HS-27A (cell line): ENCODE measurements at regions not wholly inside any gene's neighbourhood (a gene's known extent, or its start where the extent isn't known, plus 50 kb on each side); places are given as distances from the start of the nearest gene placed in this dataset.
"Not testable (repeated sequence)": the region's sequence is repeated elsewhere in the genome, so short reads cannot be mapped to it uniquely, and the experiment has no call there.

Experiments used
- DNase-seq: peaks from one replicate; pipeline ENCODE4 v3.0.0-alpha.2; 2012; ENCODE audit warnings: low read depth, missing footprints

DNA sequence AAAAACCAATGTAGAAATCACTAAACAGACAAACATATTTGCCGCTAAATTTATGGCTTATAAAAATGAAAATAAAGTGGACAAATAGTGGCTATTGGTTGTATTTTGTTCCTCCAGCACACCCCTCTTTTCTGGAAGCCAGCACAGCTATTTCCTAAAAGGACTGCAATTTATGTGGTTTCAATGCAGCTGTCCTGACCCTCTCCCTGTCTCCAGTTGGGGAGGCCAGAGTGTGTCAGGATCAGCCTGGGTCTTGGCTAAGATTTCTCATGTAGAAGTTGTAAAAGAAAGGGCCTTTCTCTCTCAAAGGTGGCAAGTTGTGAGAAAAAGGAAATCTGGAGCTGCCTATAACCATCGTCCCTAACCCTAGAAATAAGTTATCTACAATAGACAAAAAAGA is 165.6 kb downstream of the ALDH8A1 start:
- no peak for DNase-seq

GRCh38 chr6:134778431-134778830 is 171.5 kb downstream of the ALDH8A1 start:
- no peak for DNase-seq

- DNase-seq = no peak
These were observed 175.7 kb downstream of the ALDH8A1 start for GRCh38 chr6:134774201-134774638.

DNA sequence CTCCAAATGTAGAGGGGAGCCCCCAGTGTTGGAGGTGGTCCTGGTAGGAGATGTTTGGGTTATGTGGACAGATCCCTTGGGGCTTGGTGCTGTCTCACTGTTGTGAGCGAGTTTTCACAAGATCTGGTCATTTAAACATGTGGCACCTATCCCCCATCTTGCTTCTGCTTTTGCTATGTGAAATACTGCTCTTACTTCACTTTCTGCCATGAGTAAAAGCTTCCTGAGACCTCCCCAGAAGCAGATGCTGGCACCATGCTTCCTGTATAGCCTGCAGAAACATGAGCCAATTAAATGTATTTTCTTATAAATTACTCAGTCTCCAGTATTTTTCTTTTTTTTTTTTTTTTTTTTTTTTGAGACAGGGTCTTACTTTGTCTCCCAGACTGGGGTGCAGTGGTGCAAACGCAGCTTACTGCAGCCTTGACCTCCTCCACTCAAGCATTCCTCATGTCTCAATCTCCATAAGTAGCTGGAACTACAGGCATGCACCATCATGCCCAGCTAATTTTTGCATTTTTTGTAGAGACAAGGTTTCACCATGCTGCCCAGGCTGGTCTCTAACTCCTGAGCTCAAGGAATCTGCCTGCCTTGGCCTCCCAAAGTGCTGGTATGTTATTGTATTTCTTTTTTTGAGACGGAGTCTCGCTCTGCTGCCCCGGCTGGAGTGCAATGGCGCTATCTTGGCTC is 177.1 kb downstream of the ALDH8A1 start:
- no peak for DNase-seq

DNA sequence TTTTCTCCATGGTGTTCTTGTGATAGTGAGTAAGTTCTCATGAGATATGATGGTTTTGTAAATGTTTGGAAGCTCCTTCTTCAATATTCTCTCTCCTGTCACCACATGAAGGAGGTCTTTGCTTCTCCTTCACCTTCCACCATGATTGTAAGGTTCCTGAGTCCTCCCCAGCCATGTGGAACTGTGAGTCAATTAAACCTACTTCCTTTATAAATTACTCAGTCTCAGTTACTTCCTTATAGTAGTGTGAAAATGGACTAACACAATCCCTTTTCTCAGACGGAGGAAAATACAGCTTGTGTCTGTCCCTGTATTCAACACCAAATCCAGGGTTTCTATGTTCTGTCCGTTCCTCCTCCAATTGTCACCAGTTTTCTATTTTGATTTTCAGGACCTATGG is 181.0 kb downstream of the ALDH8A1 start:
- DNase-seq = no peak

GRCh38 chr6:134766497-134766896 is 183.4 kb downstream of the ALDH8A1 start:
- DNase-seq = no peak

DNA sequence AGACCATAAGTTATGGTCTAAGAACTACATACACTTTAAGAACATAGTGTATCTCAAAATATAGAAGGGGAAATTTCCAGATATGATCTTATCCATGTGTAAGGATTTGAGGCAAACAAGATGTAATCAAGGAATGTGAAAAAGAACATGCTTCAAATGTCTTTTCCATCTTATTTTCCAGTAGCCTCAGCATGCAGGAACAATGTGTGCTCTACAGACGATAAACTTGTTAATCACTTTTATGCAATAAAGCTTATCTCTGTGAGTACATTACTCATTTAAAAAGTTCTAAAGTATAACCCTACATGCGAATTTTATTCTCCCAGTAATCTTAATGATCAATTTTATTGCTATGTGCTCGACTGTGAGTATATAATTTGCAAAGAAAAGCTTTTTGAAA is 185.2 kb downstream of the ALDH8A1 start:
- no peak for DNase-seq

DNA sequence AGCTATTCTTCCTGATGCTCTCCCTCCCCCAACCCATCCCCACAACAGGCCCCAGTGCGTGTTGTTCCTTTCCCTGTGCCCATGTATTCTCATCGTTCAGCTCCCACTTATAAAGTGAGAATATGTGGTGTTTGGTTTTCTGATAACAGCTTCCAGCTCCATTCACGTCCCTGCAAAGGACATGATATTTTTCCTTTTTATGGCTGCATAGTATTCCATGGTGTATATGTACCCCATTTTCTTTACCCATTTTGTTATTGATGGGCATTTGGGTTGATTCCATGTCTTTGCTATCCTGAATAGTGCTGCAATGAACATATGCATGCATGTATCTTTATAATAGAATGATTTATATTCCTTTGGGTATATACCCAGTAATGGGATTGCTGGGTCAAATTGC is 186.3 kb downstream of the ALDH8A1 start:
- not testable (repeated sequence) for DNase-seq

DNA sequence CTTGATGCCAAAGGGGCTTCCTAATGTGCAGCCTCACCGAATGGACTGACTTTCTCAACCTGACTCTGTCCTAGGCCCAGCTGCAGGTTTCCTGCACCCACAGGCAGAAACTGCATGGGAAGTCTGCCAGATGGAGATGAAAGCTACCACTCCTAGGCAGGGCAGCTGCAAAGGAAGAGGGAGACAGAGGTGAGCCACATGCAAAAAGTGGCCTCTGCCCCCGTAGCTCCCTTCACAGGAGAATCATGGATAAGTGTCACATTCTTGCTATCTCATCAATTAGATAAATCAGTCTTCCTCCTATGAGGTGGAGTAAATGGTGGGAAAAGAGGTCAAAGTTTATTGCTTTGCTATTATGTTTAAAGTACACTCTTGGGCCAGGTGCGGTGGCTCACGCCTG is 191.3 kb downstream of the ALDH8A1 start:
- DNase-seq = no peak

DNA sequence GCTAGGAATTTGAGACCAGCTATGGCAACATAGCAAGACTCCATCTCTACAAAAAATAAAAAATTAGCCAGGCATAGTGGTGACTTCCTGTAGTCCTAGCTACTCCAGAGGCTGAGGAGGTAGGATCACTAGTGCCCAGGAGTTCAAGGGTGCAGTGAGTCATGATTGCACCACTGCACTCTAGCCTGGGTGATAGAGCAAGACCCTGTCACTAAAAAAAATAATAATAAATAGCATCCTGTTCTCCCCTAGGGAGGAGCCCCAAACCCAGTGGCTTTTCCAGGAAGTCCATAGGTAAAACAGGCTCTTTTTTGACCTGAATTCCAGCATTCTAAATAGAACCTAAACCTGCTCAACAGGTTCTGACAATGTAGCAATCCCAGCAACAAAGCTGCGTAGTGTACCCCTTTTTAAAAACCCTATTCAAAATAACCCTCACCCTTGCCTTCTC is 192.0 kb downstream of the ALDH8A1 start:
- no peak for DNase-seq

DNA sequence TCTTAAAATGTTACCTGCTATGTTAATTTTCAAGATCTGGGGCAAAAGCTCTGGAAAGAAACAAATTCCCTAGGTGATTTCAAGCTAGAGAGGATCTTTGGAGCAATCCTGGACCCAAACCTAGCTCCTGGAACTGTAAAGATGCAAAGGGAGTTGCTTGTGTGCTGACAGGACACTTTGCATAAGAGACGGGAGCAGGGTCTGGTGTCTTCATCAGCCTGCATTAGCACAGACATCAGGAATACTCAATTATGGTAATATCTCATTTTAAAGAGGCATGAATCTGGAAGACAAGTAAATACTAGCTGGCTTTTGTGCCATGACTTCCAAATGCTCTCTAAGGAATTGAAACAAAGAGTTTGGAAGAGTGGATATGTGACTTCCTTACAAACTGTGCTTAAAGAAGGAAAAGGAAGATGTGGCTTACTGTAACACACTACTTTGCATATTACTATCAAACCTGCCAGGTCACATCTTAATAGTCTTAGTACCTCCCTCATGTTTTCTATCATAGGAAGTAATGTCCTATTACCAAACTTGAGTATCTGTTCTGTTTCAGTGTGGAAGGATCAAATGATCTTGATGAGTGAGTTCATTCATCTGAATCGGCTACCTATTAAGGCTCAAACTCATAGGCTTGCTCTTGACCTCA is 193.4 kb downstream of the ALDH8A1 start:
- no peak for DNase-seq

DNA sequence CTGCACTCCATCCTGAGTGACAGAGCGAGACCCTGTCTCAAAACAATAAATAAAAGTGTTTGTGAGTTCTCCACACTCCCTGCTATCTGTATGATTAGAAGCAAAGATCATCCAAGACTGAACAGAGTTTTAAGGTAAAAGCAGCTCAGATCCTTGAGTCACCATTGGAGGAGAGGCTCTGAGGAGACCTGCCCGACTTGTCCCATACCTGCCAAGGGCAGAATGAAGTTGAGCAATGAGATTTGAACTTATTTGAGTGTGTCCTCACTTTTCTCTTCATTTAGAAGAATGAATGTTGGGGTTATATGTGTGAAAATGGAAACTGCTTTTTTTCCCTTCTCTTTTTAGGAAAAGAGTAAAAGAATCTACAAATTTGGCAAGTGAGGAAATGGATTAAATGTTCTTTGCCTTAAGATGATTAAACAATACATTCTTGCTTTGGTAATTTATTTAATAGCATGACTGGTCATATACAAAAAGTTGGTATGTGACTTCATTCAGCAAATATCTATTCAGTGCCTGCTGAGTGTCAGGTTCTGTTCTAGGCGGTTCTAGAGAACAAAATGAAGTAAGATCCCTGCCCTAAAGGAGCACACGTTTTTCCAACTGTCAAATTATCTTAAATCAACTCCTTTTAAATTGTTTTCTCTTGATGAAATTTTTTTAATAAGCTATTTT is 195.7 kb downstream of the ALDH8A1 start:
- DNase-seq = no peak

DNA sequence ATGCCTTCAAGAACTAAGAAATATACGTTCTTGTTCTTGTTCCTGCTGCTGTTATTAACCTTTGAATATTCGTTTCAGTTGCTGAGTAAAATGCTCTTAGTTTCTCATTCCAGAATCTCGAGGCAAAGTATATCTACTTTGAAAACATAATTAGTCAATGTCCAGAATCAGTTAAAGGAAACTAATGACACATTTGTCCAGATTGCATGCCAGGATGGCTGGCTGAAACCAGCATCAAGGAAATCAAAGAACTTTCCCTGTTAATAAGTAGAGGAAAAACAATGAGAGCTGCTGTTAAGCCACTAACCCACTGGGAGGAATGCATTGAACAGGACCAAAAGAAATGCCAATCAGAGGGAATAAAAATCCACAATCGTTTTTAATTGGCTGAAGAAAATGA is 196.9 kb downstream of the ALDH8A1 start:
- DNase-seq = no peak

DNA sequence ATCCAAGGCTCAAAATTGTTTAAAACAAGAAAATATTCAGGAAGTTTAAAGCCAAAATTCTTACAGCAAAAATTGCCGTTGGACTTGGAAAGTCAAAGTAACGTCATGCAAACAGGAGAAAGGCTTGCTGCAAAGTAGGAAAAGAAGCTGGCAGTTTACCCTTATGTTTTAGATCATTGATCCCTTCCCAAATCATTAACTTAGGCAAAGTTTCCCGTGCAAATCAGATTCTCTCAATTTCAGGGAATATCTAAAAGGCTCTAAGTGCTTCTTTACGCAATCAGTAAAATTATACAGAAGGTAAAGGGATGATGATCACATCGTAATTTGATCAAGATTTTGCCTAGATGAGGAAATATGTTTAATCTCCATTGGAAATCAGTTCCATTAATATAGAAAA is 197.5 kb downstream of the ALDH8A1 start:
- DNase-seq = no peak

GRCh38 chr6:134750669-134751068 is 199.2 kb downstream of the ALDH8A1 start:
- DNase-seq = no peak

DNA sequence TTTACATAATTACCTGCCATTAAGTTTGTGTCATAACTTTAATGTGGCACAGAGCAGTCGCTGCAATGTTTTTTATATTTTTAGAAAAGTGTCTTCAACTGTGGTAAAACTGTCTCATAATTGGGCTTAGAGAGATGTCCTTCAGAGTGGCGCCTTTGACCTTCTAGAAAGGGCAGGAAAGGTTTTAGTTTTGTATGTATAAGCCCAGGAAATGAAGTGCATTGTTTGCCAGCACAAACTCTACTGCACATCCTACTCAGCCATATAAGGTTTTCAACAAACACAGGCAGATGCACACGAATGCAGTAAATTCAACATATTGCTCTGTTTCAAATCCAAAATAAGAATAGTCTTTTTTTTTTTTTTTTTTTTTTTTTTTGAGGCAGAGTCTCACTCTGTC is 201.4 kb downstream of the ALDH8A1 start:
- no peak for DNase-seq

DNA sequence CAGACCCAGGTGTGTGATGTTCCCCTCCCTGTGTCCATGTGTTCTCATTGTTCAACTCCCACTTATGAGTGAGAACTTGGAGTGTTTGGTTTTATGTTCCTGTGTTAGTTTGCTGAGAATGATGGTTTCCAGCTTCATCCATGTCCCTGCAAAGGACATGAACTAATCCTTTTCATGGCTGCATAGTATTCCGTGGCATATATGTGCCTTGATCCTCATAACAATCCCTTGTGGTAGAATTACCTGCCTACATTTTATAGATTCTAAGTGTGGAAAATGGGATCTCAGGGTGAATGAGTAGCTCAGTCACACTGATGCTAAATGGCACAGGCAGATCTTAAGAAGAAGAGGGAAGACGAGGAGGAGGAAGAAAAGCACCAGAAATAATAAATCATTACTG is 202.7 kb downstream of the ALDH8A1 start:
- not testable (repeated sequence) for DNase-seq

DNA sequence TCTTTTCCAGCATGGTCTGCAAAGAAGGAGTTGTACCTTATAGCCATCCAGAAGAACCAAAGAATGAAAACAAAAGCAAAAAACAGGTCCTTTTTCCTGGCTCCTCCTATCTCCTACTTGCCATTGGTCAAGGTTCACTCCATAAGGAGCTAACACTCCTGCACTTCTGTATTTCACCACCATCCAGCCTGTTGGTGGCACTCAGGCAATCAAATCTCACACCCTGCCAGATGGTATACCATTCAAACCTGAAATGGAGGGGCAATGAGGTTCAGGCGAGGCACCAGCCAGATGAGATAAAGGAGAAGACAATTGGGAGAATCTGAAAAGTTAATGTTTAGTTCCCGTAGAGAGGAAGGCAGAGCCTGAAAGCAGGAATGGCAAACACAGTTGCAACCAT is 203.8 kb downstream of the ALDH8A1 start:
- DNase-seq = no peak

DNA sequence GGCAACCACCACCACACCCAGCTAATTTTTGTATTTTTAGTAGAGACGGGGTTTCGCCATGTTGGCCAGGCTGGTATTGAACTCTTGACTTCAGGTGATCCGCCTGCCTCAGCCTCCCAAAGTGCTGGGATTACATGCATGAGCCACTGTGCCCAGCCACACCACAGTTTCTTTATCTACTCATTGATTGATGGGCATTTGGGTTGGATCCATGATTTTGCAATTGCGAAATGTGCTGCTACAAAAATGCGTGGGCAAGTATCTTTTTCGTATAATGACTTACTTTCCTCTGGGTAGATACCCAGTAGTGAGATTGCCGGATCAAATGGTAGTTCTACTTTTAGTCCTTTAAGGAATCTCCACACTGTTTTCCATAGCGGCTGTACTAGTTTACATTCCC is 204.7 kb downstream of the ALDH8A1 start:
- DNase-seq = not testable (repeated sequence)

DNA sequence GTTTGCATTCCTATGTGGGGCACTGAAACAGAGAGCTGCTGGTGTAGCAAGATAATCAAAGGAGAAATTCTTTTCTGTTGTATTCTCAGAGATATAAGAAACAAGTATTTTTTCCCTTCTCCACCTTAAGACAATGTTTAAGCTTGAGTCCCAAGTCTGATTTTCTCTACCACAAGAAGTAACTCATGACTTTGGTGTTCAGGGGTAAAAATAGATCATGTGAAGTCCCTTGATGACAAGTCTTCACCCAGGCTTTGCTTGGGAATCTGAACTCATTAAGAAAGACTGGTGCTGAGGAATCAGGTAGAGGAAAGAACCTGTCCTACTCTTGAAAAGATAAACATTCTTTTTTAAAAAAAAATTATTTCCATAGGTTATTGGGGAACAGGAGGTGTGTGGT is 205.6 kb downstream of the ALDH8A1 start:
- no peak for DNase-seq

DNA sequence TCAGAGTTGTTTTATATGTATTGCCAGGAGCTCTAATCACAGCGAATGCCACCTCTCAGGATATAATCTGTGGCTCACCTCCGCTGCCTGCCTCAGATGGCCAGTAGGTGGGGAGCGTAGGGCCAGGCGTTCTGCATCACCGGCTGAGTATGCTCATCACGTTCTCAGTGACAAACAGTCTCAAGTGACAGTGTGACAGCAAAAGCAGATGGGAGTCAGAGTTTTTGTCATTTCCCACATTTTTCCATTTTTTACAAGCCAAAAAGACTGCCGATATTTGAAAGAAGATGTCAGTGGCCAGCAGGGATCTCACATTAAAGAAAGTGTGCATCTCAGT is 208.7 kb downstream of the ALDH8A1 start:
- no peak for DNase-seq

GRCh38 chr6:134740473-134741199 is 209.3 kb downstream of the ALDH8A1 start:
- DNase-seq = peak; percentile 26

DNA sequence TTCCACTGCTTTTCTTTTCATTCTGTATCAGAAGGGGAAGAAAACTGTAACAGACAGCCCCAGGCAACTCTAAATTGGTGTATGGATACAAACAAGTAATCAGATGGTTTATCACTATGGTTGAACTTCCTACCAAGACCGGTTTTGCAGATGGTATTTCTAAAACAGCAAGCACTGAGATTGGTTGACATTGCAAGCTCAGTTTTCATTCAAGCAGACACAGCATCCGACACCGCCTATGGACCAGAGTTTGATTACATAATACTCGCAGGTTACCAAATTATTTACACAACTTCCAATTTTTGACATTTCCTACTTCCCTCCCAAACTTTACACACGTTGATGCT is 209.9 kb downstream of the ALDH8A1 start:
- DNase-seq = no peak
